IMR-90 (cell line): ENCODE measurements at regions not wholly inside any gene's neighbourhood (a gene's known extent, or its start where the extent isn't known, plus 50 kb on each side); places are given as distances from the start of the nearest gene placed in this dataset.

ENCODE experiments used
- ATAC-seq: fragments of 200-7000 bp; cut with Tn5 transposase; 2 replicates; pipeline ENCODE4 v1.9.1; 2020; ENCODE audit warnings: low read depth, mild to moderate bottlenecking, moderate library complexity
- BruUV-seq: library from RNA; stranded (reverse); fragments of 400-500 nt; replicated peaks from 2 replicates; lab custom pipeline; 2021; lab: Mats Ljungman, UMichigan
- CTCF ChIA-PET: fragments of 300-600 bp; formaldehyde crosslinking; extraction: SDS; loops from one replicate; lab custom pipeline; 2021; ENCODE audit warnings: antibody characterized with exemption; lab: Yijun Ruan, JAX
- POLR2A ChIA-PET: fragments of 300-600 bp; sonication (Branson Sonifier 250); formaldehyde crosslinking; loops from one replicate; lab custom pipeline; 2022; ENCODE audit warnings: antibody characterized with exemption; ENCODE audit not compliant: unreplicated experiment; lab: Charles Lee
- DNase-seq: peaks from one replicate; pipeline ENCODE4 v3.0.0; 2013
- H2AFZ ChIP-seq: replicated peaks from 2 replicates; pipeline ENCODE3; 2013; ENCODE audit warnings: low read length, mild to moderate bottlenecking; ENCODE audit not compliant: poor library complexity
- H2AK5ac ChIP-seq: 2 replicates; pipeline ENCODE4 v1.6.1; 2013; ENCODE audit warnings: low read depth, low read length, inconsistent platforms
- H2AK9ac ChIP-seq: replicated peaks from 2 replicates; pipeline ENCODE3; 2013; ENCODE audit warnings: mild to moderate bottlenecking, low read depth, low read length, moderate library complexity; ENCODE audit not compliant: poor library complexity
- H2BK120ac ChIP-seq: 2 replicates; pipeline ENCODE4 v1.6.1; 2013; ENCODE audit warnings: low read depth, low read length, inconsistent platforms
- H2BK15ac ChIP-seq: 3 replicates; pipeline ENCODE4 v1.6.1; 2013; ENCODE audit warnings: low read depth, low read length, inconsistent platforms
- H2BK20ac ChIP-seq: 2 replicates; pipeline ENCODE4 v1.6.1; 2013; ENCODE audit warnings: low read depth, mild to moderate bottlenecking, inconsistent platforms, low read length, moderate library complexity
- H2BK5ac ChIP-seq: 2 replicates; pipeline ENCODE4 v1.6.1; 2013; ENCODE audit warnings: mild to moderate bottlenecking, low read depth, low read length, inconsistent platforms; ENCODE audit not compliant: poor library complexity, severe bottlenecking
- H3K14ac ChIP-seq: replicated peaks from 2 replicates; pipeline ENCODE4 v1.6.1; 2013; ENCODE audit warnings: low read depth, low read length, inconsistent platforms
- H3K18ac ChIP-seq: 2 replicates; pipeline ENCODE4 v1.6.1; 2013; ENCODE audit warnings: low read depth, low read length, control low read depth
- H3K23ac ChIP-seq: 2 replicates; pipeline ENCODE4 v1.6.1; 2013; ENCODE audit warnings: low read depth, low read length, inconsistent platforms
- H3K27ac ChIP-seq: 2 replicates; pipeline ENCODE4 v1.5.1; 2013; ENCODE audit warnings: mild to moderate bottlenecking, control low read depth, low read length; ENCODE audit not compliant: insufficient read depth
- H3K27me3 ChIP-seq: 2 replicates; pipeline ENCODE4 v1.6.1; 2013; ENCODE audit warnings: low read length; ENCODE audit not compliant: control insufficient read depth, insufficient read depth
- H3K36me3 ChIP-seq: 2 replicates; pipeline ENCODE4 v1.6.1; 2013; ENCODE audit warnings: low read length, mixed read lengths; ENCODE audit not compliant: control insufficient read depth, insufficient read depth
- H3K4ac ChIP-seq: 2 replicates; pipeline ENCODE4 v1.6.1; 2013; ENCODE audit warnings: low read depth, low read length, inconsistent platforms
- H3K4me1 ChIP-seq: 2 replicates; pipeline ENCODE4 v1.6.1; 2013; ENCODE audit warnings: low read length, mixed read lengths; ENCODE audit not compliant: control insufficient read depth, insufficient read depth
- H3K4me2 ChIP-seq: 2 replicates; pipeline ENCODE4 v1.6.1; 2013; ENCODE audit warnings: low read depth, mild to moderate bottlenecking, control low read depth, low read length, moderate library complexity
- H3K4me3 ChIP-seq: 2 replicates; pipeline ENCODE4 v1.5.1; 2013; ENCODE audit warnings: low read depth, mild to moderate bottlenecking, control low read depth, low read length, moderate library complexity; ENCODE audit not compliant: insufficient read depth
- H3K56ac ChIP-seq: 2 replicates; pipeline ENCODE4 v1.6.1; 2013; ENCODE audit warnings: low read length, inconsistent platforms; ENCODE audit not compliant: insufficient read depth; ENCODE audit errors: extremely low read depth
- H3K79me1 ChIP-seq, 2 experiments: 2 replicates each; pipeline ENCODE4 v1.6.1; 2013; ENCODE audit warnings: low read length in 2 of 2, inconsistent platforms in 1 of 2, low read depth in 1 of 2
- H3K9ac ChIP-seq: 2 replicates; pipeline ENCODE4 v1.6.1; 2013; ENCODE audit warnings: low read depth, low read length, control low read depth
- H3K9me1 ChIP-seq: 2 replicates; pipeline ENCODE4 v1.6.1; 2013; ENCODE audit warnings: low read length, inconsistent platforms; ENCODE audit not compliant: insufficient read depth
- H3K9me3 ChIP-seq: 2 replicates; pipeline ENCODE4 v1.6.1; 2013; ENCODE audit warnings: low read length; ENCODE audit not compliant: control insufficient read depth, insufficient read depth
- H4K20me1 ChIP-seq: 2 replicates; pipeline ENCODE4 v1.6.1; 2013; ENCODE audit warnings: low read length, inconsistent platforms; ENCODE audit not compliant: insufficient read depth
- H4K5ac ChIP-seq: 2 replicates; pipeline ENCODE4 v1.6.1; 2013; ENCODE audit warnings: mild to moderate bottlenecking, low read depth, low read length, control low read depth
- H4K8ac ChIP-seq, 2 experiments: 2 replicates each; pipeline ENCODE4 v1.6.1; 2013; ENCODE audit warnings: low read depth in 2 of 2, low read length in 2 of 2, control low read depth in 1 of 2, inconsistent platforms in 1 of 2
- H4K91ac ChIP-seq: 2 replicates; pipeline ENCODE4 v1.6.1; 2013; ENCODE audit warnings: low read depth, low read length, inconsistent platforms; ENCODE audit not compliant: insufficient read depth
- BHLHE40 ChIP-seq: fragments of 150-350 bp; IDR thresholded peaks from 2 replicates; pipeline ENCODE4 v1.6.1; 2016; ENCODE audit warnings: mild to moderate bottlenecking, low read depth, low read length
- CTCF ChIP-seq: conservative IDR thresholded peaks from 2 replicates; pipeline ENCODE4 v1.5.1; 2012; ENCODE audit warnings: mild to moderate bottlenecking, low read depth, low read length, improper control_type of control experiment
- MAZ ChIP-seq: IDR thresholded peaks from 2 replicates; pipeline ENCODE4 v1.6.1; 2012; ENCODE audit warnings: low read depth, mild to moderate bottlenecking, low read length, improper control_type of control experiment, moderate library complexity, borderline replicate concordance
- MXI1 ChIP-seq: IDR thresholded peaks from 2 replicates; pipeline ENCODE4 v1.6.1; 2012; ENCODE audit warnings: low read depth, mild to moderate bottlenecking, low read length, moderate library complexity, borderline replicate concordance
- RAD21 ChIP-seq: IDR thresholded peaks from 2 replicates; pipeline ENCODE4 v1.6.1; 2012; ENCODE audit warnings: low read length, improper control_type of control experiment
- RFX5 ChIP-seq: IDR thresholded peaks from 2 replicates; pipeline ENCODE4 v1.8.0; 2012; ENCODE audit warnings: low read depth, mild to moderate bottlenecking, low read length, moderate library complexity
- WGBS, 2 experiments: methylation state at CpG; one replicate each; pipeline versions ENCODE4 v1.1.5 to v1.1.7; 2013; ENCODE audit warnings: missing lambda C conversion rate in 2 of 2; ENCODE audit not compliant: insufficient read length in 1 of 2; ENCODE audit errors: extremely low coverage in 2 of 2; 5-methylcytosine and 5-hydroxymethylcytosine counted together
- dilution Hi-C: fragments of 300-500 bp; cut with HindIII; formaldehyde crosslinking; loops from one replicate; pipeline ENCODE4 v1.14.3; 2018; ENCODE audit warnings: low sequenced_read_pairs; ENCODE audit not compliant: unreplicated experiment
- in situ Hi-C: fragments of 300-500 bp; cut with MboI; formaldehyde crosslinking; loops from 3 replicates; pipeline ENCODE4 v1.14.3; 2019; ENCODE audit warnings: low sequenced_read_pairs, inconsistent platforms, mixed read lengths
- intact Hi-C: fragments of 100-400 bp; cut with micrococcal nuclease; formaldehyde crosslinking; loops from 2 replicates; pipeline ENCODE4 v1.10.0; 2022
- TF ChIP-seq, protein P1 (sequence below): fragments of 150-350 bp; IDR thresholded peaks from 2 replicates; pipeline ENCODE4 v1.6.1; 2017; ENCODE audit warnings: mild to moderate bottlenecking, antibody characterized with exemption, low read length, low read depth

- no peak overlapping the region; the same call in 1 of the 2 replicates for H3K4ac ChIP-seq
- 0 out of 2 replicates have a peak overlapping the region, but pooled peaks have one; percentile 17 for H3K14ac ChIP-seq
- H3K4me1 ChIP-seq, result peaks cover 2% of the 10 kb centered on the region; the same call in 1 of the 2 replicates
- peak overlapping the region; percentile 35; the same call in 1 of the 2 replicates for H2BK120ac ChIP-seq
- no peaks in the 10 kb centered on the region for H4K20me1 ChIP-seq
- H3K27ac ChIP-seq, result no peak overlapping the region
- H3K56ac ChIP-seq, result no peak overlapping the region
- intact Hi-C loops, result loop anchor here (5.0 to 10.0 kb wide), 2 partner anchors 151 to 182 kb away; partner anchors contain the start of gene SLC39A10
- H4K91ac ChIP-seq, result no peak overlapping the region
- H4K8ac ChIP-seq, result no peak overlapping the region
- no peak overlapping the region for H4K5ac ChIP-seq
- ATAC-seq (no peak), DNase-seq (no peak)
- no peak overlapping the region for H3K9ac ChIP-seq
- no peaks in the 10 kb centered on the region for H3K9me3 ChIP-seq
- no peaks in the 10 kb centered on the region for H3K36me3 ChIP-seq
- no peak overlapping the region for H3K23ac ChIP-seq
- H2AFZ ChIP-seq, result peak overlapping the region; percentile 73
- WGBS, 2 experiments, result 100% methylated on average over 1 of the region's 5 CpGs; no CpG with 5 or more reads in 1 of the 2 experiments
- no peaks in the 10 kb centered on the region for H3K27me3 ChIP-seq
- H3K79me1 ChIP-seq, result no peaks in the 10 kb centered on the region
- ChIA-PET POLR2A (no interaction called here), CTCF (interaction anchor here (0.7 kb wide), 1 partner anchor 131 kb away, joined by 3 read pairs; no protein-coding TSS in a partner anchor)
- H3K4me3 ChIP-seq, result no peak overlapping the region
- in situ Hi-C loops, result no loop called here
- BruUV-seq, result no TSS peak
- no peak overlapping the region for H3K4me2 ChIP-seq
- peak overlapping the region; percentile 40; the same call in 1 of the 2 replicates for H2BK20ac ChIP-seq
- H2BK5ac ChIP-seq, result no peak overlapping the region
- H2BK15ac ChIP-seq, result no peak overlapping the region
- no peak overlapping the region for H3K18ac ChIP-seq
- H2AK9ac ChIP-seq, result no peak overlapping the region
- dilution Hi-C loops, result no loop called here
- 0 out of 2 replicates have a peak, but pooled peaks cover 2% of the 10 kb centered on the region for H3K9me1 ChIP-seq
- TF ChIP-seq, protein P1, sequence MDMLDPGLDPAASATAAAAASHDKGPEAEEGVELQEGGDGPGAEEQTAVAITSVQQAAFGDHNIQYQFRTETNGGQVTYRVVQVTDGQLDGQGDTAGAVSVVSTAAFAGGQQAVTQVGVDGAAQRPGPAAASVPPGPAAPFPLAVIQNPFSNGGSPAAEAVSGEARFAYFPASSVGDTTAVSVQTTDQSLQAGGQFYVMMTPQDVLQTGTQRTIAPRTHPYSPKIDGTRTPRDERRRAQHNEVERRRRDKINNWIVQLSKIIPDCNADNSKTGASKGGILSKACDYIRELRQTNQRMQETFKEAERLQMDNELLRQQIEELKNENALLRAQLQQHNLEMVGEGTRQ, result no peak
- TF ChIP-seq RFX5 (no peak), MXI1 (no peak), MAZ (no peak), BHLHE40 (no peak), CTCF (no peak), RAD21 (no peak)
- no peak overlapping the region for H2AK5ac ChIP-seq
Observed at GRCh38 chr2:195475336-195475735, 181.7 kb upstream of the SLC39A10 start.
